Endothelial cell of umbilical vein (primary cell): ENCODE measurements at regions not wholly inside any gene's neighbourhood (a gene's known extent, or its start where the extent isn't known, plus 50 kb on each side); places are given as distances from the start of the nearest gene placed in this dataset.

Experiments used
- BruUV-seq: library from RNA; stranded (reverse); fragments of 400-500 nt; replicated peaks from 2 replicates; lab custom pipeline; 2021; lab: Mats Ljungman, UMichigan
- CTCF ChIA-PET: fragments of 300-600, 350-600 bp; sonication (Branson Sonifier 250); formaldehyde crosslinking; loops from one replicate; lab custom pipeline; 2021; ENCODE audit warnings: antibody characterized with exemption, inconsistent platforms; lab: Charles Lee
- POLR2A ChIA-PET: fragments of 300-600, 350-600 bp; sonication (Branson Sonifier 250); formaldehyde crosslinking; loops from one replicate; lab custom pipeline; 2021; ENCODE audit warnings: antibody characterized with exemption, inconsistent platforms; lab: Charles Lee
- DNase-seq: peaks from one replicate; pipeline ENCODE4 v3.0.0-alpha.2; 2011; ENCODE audit warnings: low read depth, low spot score
- FAIRE-seq: peaks from 2 replicates; lab custom pipeline; 2011; peaks lifted over from hg19 to GRCh38; lab: Jason Lieb, UNC
- H2AFZ ChIP-seq: 2 replicates; pipeline ENCODE4 v1.6.0; 2012; ENCODE audit warnings: low read depth, low read length, control low read depth, inconsistent platforms
- H3K27ac ChIP-seq: 2 replicates; pipeline ENCODE4 v1.5.1; 2011; ENCODE audit warnings: low read depth, mild to moderate bottlenecking, control low read depth, low read length, moderate library complexity; ENCODE audit not compliant: insufficient read depth
- H3K27me3 ChIP-seq, 2 experiments: 2 replicates each; pipeline versions ENCODE4 v1.6.0 to v1.6.1; 2011; ENCODE audit warnings: low read length in 2 of 2, mixed read lengths in 1 of 2; ENCODE audit not compliant: control insufficient read depth in 2 of 2, insufficient read depth in 2 of 2
- H3K36me3 ChIP-seq, 2 experiments: 2 replicates in 1 of 2; 3 replicates in 1 of 2; pipeline ENCODE4 v1.5.1; 2011; ENCODE audit warnings: low read length in 2 of 2, mild to moderate bottlenecking in 1 of 2, moderate library complexity in 1 of 2; ENCODE audit not compliant: control insufficient read depth in 2 of 2, insufficient read depth in 2 of 2; ENCODE audit errors: extremely low read depth in 1 of 2
- H3K4me1 ChIP-seq: 3 replicates; pipeline ENCODE4 v1.5.1; 2011; ENCODE audit warnings: mild to moderate bottlenecking, low read length; ENCODE audit not compliant: control insufficient read depth, insufficient read depth; ENCODE audit errors: extremely low read depth
- H3K4me2 ChIP-seq: 2 replicates; pipeline ENCODE4 v1.6.1; 2011; ENCODE audit warnings: low read length, control low read depth, mixed read lengths; ENCODE audit not compliant: insufficient read depth
- H3K4me3 ChIP-seq, 3 experiments: fragments of 200-600 bp in 1 of 3; sonication (generic), shearing (Covaris generic) in 1 of 3; replicated peaks in 1 of 3; 2 replicates each; pipeline ENCODE4 v1.5.1; 2011 to 2016; ENCODE audit warnings: control low read depth in 3 of 3, low read length in 3 of 3, mild to moderate bottlenecking in 2 of 3, inconsistent platforms in 1 of 3, low read depth in 1 of 3, moderate library complexity in 1 of 3; ENCODE audit not compliant: insufficient read depth in 1 of 3
- H3K79me2 ChIP-seq: 2 replicates; pipeline ENCODE4 v1.6.0; 2012; ENCODE audit warnings: low read length, inconsistent platforms; ENCODE audit not compliant: control insufficient read depth, insufficient read depth
- H3K9ac ChIP-seq: replicated peaks from 2 replicates; pipeline ENCODE3; 2011; ENCODE audit warnings: low read length, control low read depth; ENCODE audit not compliant: insufficient read depth; ENCODE audit errors: extremely low read depth
- H3K9me1 ChIP-seq: replicated peaks from 3 replicates; pipeline ENCODE4 v1.6.0; 2011; ENCODE audit warnings: mild to moderate bottlenecking, low read length; ENCODE audit not compliant: control insufficient read depth, insufficient read depth; ENCODE audit errors: extremely low read depth
- H3K9me3 ChIP-seq: replicated peaks from 2 replicates; pipeline ENCODE4 v1.5.1; 2012; ENCODE audit warnings: low read length, inconsistent platforms; ENCODE audit not compliant: control insufficient read depth, insufficient read depth
- H4K20me1 ChIP-seq: replicated peaks from 2 replicates; pipeline ENCODE3; 2011; ENCODE audit warnings: mild to moderate bottlenecking, low read length; ENCODE audit not compliant: control insufficient read depth, insufficient read depth; ENCODE audit errors: extremely low read depth
- EZH2 ChIP-seq: IDR thresholded peaks from 2 replicates; pipeline ENCODE4 v1.6.1; 2012; ENCODE audit warnings: borderline replicate concordance, low read depth, mild to moderate bottlenecking, moderate library complexity, low read length, inconsistent platforms; ENCODE audit not compliant: severe bottlenecking
- FOS ChIP-seq: IDR thresholded peaks from 2 replicates; pipeline ENCODE4 v1.6.1; 2011; ENCODE audit warnings: mild to moderate bottlenecking, low read length, moderate library complexity, borderline replicate concordance; ENCODE audit not compliant: insufficient read depth
- JUN ChIP-seq: IDR thresholded peaks from 2 replicates; pipeline ENCODE4 v1.6.1; 2011; ENCODE audit warnings: borderline replicate concordance, low read depth; ENCODE audit not compliant: insufficient read length, insufficient read depth
- MAX ChIP-seq: IDR thresholded peaks from 2 replicates; pipeline ENCODE4 v1.6.1; 2011; ENCODE audit not compliant: insufficient read depth, insufficient read length
- MYC ChIP-seq: IDR thresholded peaks from one replicate; pipeline ENCODE4 v1.6.1; 2011; ENCODE audit warnings: mild to moderate bottlenecking, low read depth, low read length
- POLR2A ChIP-seq: IDR thresholded peaks from 2 replicates; pipeline ENCODE4 v1.6.1; 2012; ENCODE audit warnings: low read depth, mild to moderate bottlenecking, control low read depth, low read length
- POLR2AphosphoS5 ChIP-seq: IDR thresholded peaks from 2 replicates; pipeline ENCODE4 v1.6.1; 2012; ENCODE audit warnings: low read depth, mild to moderate bottlenecking, control low read depth, low read length, moderate library complexity; ENCODE audit not compliant: insufficient read depth
- dilution Hi-C: fragments of 300-500 bp; cut with MboI; formaldehyde crosslinking; loops from one replicate; pipeline ENCODE4 v1.15.0; 2019; ENCODE audit warnings: low sequenced_read_pairs; ENCODE audit not compliant: extremely low pct_ligation_motif_present
- intact Hi-C: fragments of 100-400 bp; cut with micrococcal nuclease; formaldehyde crosslinking; loops from one replicate; pipeline ENCODE4 v1.10.0; 2022
- TF ChIP-seq, protein P1 (sequence below), 2 donors: IDR thresholded peaks; 1 replicate in 1 of 2; 2 replicates in 1 of 2; pipeline ENCODE4 v1.5.1; 2011; ENCODE audit warnings: low read length in 2 of 2, mild to moderate bottlenecking in 2 of 2, moderate library complexity in 2 of 2, control low read depth in 1 of 2, inconsistent platforms in 1 of 2, low read depth in 1 of 2; ENCODE audit not compliant: insufficient read depth in 1 of 2; ENCODE audit errors: extremely low read depth in 1 of 2

DNA sequence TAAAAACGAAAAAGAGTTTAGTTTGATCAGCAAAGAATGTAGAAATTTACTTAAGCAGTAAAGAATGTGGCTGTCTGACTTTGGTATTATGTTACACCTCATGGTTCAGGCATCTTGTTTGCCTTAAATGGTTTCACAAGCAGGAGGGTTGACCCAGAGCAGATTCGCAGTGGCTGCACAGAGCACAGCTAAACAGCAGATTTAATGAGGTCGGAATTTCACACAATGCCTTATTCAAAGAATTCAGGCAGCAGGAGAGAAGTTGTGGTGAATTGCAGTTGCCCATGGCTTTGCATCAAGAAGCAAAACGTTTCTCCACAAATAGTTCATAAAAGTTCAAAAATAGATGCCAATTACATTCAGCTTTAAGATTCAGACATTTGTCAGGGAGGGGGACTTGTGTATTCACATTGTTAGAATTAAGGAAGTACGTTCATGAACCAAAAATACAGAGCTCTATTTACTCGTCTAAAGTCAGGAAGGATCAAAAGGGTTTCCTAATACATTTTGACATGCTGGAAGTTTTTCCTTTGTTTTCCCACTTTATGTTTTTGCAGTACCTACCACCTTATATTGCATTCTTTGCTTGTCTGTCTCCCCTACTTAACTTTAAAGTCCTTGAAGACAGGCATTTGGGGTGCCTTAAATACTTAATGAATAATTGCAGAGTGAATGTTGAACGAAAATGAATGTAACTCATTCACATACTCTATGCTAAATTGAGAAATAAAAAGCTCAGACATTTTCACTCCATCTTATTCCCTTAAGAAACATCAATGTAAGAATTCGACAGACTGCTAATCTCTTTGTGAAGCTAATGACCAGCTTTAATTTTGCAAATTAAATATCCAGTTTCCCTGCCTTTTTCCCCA is 1163.6 kb upstream of the CITED2 start:
- H3K27me3 ChIP-seq: no peaks in the 10 kb centered on the region
- peak; percentile 49 for FAIRE-seq
- BruUV-seq: no TSS peak
- H4K20me1 ChIP-seq: no peaks in the 10 kb centered on the region
- H3K36me3 ChIP-seq: no peaks in the 10 kb centered on the region
- no peaks in the 10 kb centered on the region for H3K9me1 ChIP-seq
- no peak overlapping the region for H3K4me2 ChIP-seq
- dilution Hi-C loops (no loop called here), intact Hi-C loops (no loop called here)
- no peak overlapping the region for H3K4me3 ChIP-seq
- peak; percentile 85 for DNase-seq
- peak overlapping the region; percentile 86 for H2AFZ ChIP-seq
- TF ChIP-seq, protein P1, sequence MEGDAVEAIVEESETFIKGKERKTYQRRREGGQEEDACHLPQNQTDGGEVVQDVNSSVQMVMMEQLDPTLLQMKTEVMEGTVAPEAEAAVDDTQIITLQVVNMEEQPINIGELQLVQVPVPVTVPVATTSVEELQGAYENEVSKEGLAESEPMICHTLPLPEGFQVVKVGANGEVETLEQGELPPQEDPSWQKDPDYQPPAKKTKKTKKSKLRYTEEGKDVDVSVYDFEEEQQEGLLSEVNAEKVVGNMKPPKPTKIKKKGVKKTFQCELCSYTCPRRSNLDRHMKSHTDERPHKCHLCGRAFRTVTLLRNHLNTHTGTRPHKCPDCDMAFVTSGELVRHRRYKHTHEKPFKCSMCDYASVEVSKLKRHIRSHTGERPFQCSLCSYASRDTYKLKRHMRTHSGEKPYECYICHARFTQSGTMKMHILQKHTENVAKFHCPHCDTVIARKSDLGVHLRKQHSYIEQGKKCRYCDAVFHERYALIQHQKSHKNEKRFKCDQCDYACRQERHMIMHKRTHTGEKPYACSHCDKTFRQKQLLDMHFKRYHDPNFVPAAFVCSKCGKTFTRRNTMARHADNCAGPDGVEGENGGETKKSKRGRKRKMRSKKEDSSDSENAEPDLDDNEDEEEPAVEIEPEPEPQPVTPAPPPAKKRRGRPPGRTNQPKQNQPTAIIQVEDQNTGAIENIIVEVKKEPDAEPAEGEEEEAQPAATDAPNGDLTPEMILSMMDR (IDR thresholded peaks at IDR 0.05; ENCODE audit: extremely low read depth in 1 of 2, insufficient read depth in 1 of 2, low read depth in 1 of 2, low read length in 2 of 2): no peak
- TF ChIP-seq FOS: no peak
- no peak for TF ChIP-seq JUN
- TF ChIP-seq POLR2AphosphoS5: no peak
- TF ChIP-seq MAX: no peak
- no peak for TF ChIP-seq POLR2A
- TF ChIP-seq MYC: no peak
- no peak for TF ChIP-seq EZH2
- POLR2A ChIA-PET: interaction anchor here (0.6 kb wide), 1 partner anchor 34 kb away, joined by 3 read pairs; no protein-coding TSS in a partner anchor
- H3K27ac ChIP-seq: no peak overlapping the region
- CTCF ChIA-PET: interaction anchor here (0.9 to 1.4 kb wide), 5 partner anchors 29 to 1168 kb away, joined by 3 to 5 read pairs (median 3); no protein-coding TSS in a partner anchor
- H3K79me2 ChIP-seq: no peaks in the 10 kb centered on the region
- H3K4me1 ChIP-seq: peaks cover 6% of the 10 kb centered on the region
- peak overlapping the region; percentile 8 for H3K9ac ChIP-seq
- H3K9me3 ChIP-seq: no peaks in the 10 kb centered on the region
